PC-3 (cell line): ENCODE measurements at regions not wholly inside any gene's neighbourhood (a gene's known extent, or its start where the extent isn't known, plus 50 kb on each side); places are given as distances from the start of the nearest gene placed in this dataset.

Experiments used
- ATAC-seq: fragments of 200-7000 bp; cut with Tn5 transposase; 2 replicates; pipeline ENCODE4 v1.9.1; 2020; ENCODE audit warnings: mild to moderate bottlenecking, moderate library complexity
- BruUV-seq: library from RNA; stranded (reverse); fragments of 400-500 nt; replicated peaks from 2 replicates; lab custom pipeline; 2021; lab: Mats Ljungman, UMichigan
- CTCF ChIA-PET: fragments of 300-600 bp; sonication (Branson Sonifier 250); formaldehyde crosslinking; loops from one replicate; lab custom pipeline; 2022; ENCODE audit warnings: antibody characterized with exemption; lab: Charles Lee
- POLR2A ChIA-PET: fragments of 300-600 bp; sonication (Branson Sonifier 250); formaldehyde crosslinking; loops from one replicate; lab custom pipeline; 2022; ENCODE audit warnings: antibody characterized with exemption; ENCODE audit not compliant: unreplicated experiment; lab: Charles Lee
- DNase-seq: peaks from one replicate; pipeline ENCODE4 v3.0.0-alpha.2; 2015
- H2AFZ ChIP-seq: fragments of 300-600 bp; sonication (generic); 2 replicates; pipeline ENCODE4 v1.6.0; 2016; ENCODE audit warnings: antibody characterized with exemption, low read length
- H3F3A ChIP-seq: fragments of 300-600 bp; sonication (generic); one replicate; pipeline ENCODE4 v1.6.0; 2017; ENCODE audit warnings: antibody characterized with exemption, low read length, control low read depth, mild to moderate bottlenecking; ENCODE audit not compliant: unreplicated experiment
- H3K27ac ChIP-seq: fragments of 300-600 bp; sonication (generic); 2 replicates; pipeline ENCODE4 v1.5.1; 2016; ENCODE audit warnings: mild to moderate bottlenecking, low read length
- H3K27me3 ChIP-seq: fragments of 300-600 bp; sonication (generic); 2 replicates; pipeline ENCODE4 v1.6.1; 2016; ENCODE audit warnings: low read length, mixed read lengths
- H3K36me3 ChIP-seq: fragments of 300-600 bp; sonication (generic); 2 replicates; pipeline ENCODE4 v1.6.1; 2016; ENCODE audit warnings: low read depth, mixed run types, low read length, mixed read lengths
- H3K4me1 ChIP-seq: fragments of 300-600 bp; sonication (generic); 2 replicates; pipeline ENCODE4 v1.5.1; 2016; ENCODE audit warnings: low read length; ENCODE audit not compliant: insufficient read depth
- H3K4me2 ChIP-seq: fragments of 300-600 bp; sonication (generic); 2 replicates; pipeline ENCODE4 v1.6.0; 2016; ENCODE audit warnings: low read length
- H3K4me3 ChIP-seq: fragments of 300-600 bp; sonication (generic); 2 replicates; pipeline ENCODE4 v1.5.1; 2016; ENCODE audit warnings: mild to moderate bottlenecking, low read length, mixed read lengths
- H3K79me2 ChIP-seq: fragments of 300-600 bp; sonication (generic); 2 replicates; pipeline ENCODE4 v1.6.1; 2017; ENCODE audit warnings: low read length, mixed read lengths
- H3K9ac ChIP-seq: fragments of 300-600 bp; sonication (generic); 2 replicates; pipeline ENCODE4 v1.6.0; 2016; ENCODE audit warnings: mild to moderate bottlenecking, low read length
- H3K9me2 ChIP-seq: fragments of 300-600 bp; sonication (generic); replicated peaks from 2 replicates; pipeline ENCODE4 v1.6.1; 2016; ENCODE audit warnings: mixed run types, low read length, mixed read lengths
- H3K9me3 ChIP-seq: fragments of 300-600 bp; sonication (generic); 2 replicates; pipeline ENCODE4 v1.6.1; 2016; ENCODE audit warnings: low read length, mixed read lengths
- H4K20me1 ChIP-seq: fragments of 300-600 bp; sonication (generic); 2 replicates; pipeline ENCODE4 v1.6.1; 2016; ENCODE audit warnings: low read length, mixed read lengths
- EZH2 ChIP-seq: fragments of 300-600 bp; sonication (generic); IDR thresholded peaks from one replicate; pipeline ENCODE4 v1.6.1; 2017; ENCODE audit warnings: antibody characterized with exemption, mild to moderate bottlenecking, low read length; ENCODE audit not compliant: unreplicated experiment
- EZH2phosphoT487 ChIP-seq: fragments of 300-600 bp; sonication (generic); IDR thresholded peaks from 2 replicates; pipeline ENCODE4 v1.6.1; 2018; ENCODE audit warnings: mild to moderate bottlenecking, antibody characterized with exemption, low read length, borderline replicate concordance
- intact Hi-C: fragments of 100-400 bp; cut with micrococcal nuclease; formaldehyde crosslinking; loops from 2 replicates; pipeline ENCODE4 v1.9.0; 2023
- TF ChIP-seq, protein P1 (sequence below): fragments of 300-600 bp; sonication (generic); conservative IDR thresholded peaks from 2 replicates; pipeline ENCODE4 v1.5.1; 2017; ENCODE audit warnings: antibody characterized with exemption, low read depth, mild to moderate bottlenecking, low read length

GRCh38 chr9:26462213-26462612 lies 430.4 kb downstream of the CAAP1 start:
- CTCF ChIA-PET = no interaction called here
- H3K9me2 ChIP-seq = no peaks in the 10 kb centered on the region
- ATAC-seq = no peak

DNA sequence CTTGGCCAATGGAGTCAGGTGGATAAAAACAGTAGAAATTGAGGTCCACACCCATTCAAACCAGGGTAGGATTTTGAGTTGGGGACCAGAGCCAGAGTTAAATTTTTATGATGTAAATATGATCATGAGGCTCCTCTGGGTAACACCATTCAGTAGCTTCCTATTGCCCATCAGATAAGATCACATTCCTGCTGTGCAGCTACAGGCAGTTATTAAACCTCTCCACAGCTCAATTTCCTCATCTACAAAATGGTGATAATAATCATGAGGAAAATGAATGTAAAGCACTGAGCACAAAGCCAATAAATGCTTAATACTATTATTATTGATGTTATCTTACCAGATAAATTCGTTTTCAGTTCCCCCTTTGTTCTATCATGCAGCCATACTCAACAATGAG lies 432.0 kb downstream of the CAAP1 start:
- ChIA-PET CTCF (no interaction called here), POLR2A (no interaction called here)
- H3K9me2 ChIP-seq = no peaks in the 10 kb centered on the region
- no peaks in the 10 kb centered on the region for H3K4me1 ChIP-seq
- H3K79me2 ChIP-seq = no peaks in the 10 kb centered on the region
- TF ChIP-seq, protein P1, sequence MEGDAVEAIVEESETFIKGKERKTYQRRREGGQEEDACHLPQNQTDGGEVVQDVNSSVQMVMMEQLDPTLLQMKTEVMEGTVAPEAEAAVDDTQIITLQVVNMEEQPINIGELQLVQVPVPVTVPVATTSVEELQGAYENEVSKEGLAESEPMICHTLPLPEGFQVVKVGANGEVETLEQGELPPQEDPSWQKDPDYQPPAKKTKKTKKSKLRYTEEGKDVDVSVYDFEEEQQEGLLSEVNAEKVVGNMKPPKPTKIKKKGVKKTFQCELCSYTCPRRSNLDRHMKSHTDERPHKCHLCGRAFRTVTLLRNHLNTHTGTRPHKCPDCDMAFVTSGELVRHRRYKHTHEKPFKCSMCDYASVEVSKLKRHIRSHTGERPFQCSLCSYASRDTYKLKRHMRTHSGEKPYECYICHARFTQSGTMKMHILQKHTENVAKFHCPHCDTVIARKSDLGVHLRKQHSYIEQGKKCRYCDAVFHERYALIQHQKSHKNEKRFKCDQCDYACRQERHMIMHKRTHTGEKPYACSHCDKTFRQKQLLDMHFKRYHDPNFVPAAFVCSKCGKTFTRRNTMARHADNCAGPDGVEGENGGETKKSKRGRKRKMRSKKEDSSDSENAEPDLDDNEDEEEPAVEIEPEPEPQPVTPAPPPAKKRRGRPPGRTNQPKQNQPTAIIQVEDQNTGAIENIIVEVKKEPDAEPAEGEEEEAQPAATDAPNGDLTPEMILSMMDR = no peak
- no peak for TF ChIP-seq EZH2
- no peak for TF ChIP-seq EZH2phosphoT487
- H2AFZ ChIP-seq = no peak overlapping the region
- no TSS peak for BruUV-seq
- H3K4me3 ChIP-seq = no peak overlapping the region
- no peaks in the 10 kb centered on the region for H3K36me3 ChIP-seq
- no peaks in the 10 kb centered on the region for H3F3A ChIP-seq
- no peak overlapping the region for H3K9ac ChIP-seq
- H3K9me3 ChIP-seq = no peaks in the 10 kb centered on the region
- no peaks in the 10 kb centered on the region for H3K27me3 ChIP-seq
- no peak overlapping the region for H3K4me2 ChIP-seq
- intact Hi-C loops = no loop called here
- no peaks in the 10 kb centered on the region for H4K20me1 ChIP-seq
- no peak overlapping the region for H3K27ac ChIP-seq
- DNase-seq (no peak), ATAC-seq (no peak)

More at GRCh38 chr9:26462213-26462612, 430.4 kb downstream of the CAAP1 start:
- POLR2A ChIA-PET = no interaction called here
- Histone ChIP-seq H3K79me2 (no peaks in the 10 kb centered on the region), H3K36me3 (no peaks in the 10 kb centered on the region), H3F3A (no peaks in the 10 kb centered on the region), H4K20me1 (no peaks in the 10 kb centered on the region), H3K4me2 (no peak overlapping the region), H3K4me1 (no peaks in the 10 kb centered on the region), H3K9me3 (no peaks in the 10 kb centered on the region), H3K27me3 (no peaks in the 10 kb centered on the region), H3K9ac (no peak overlapping the region), H2AFZ (no peak overlapping the region), H3K4me3 (no peak overlapping the region), H3K27ac (no peak overlapping the region)
- TF ChIP-seq, protein P1 = no peak
- TF ChIP-seq EZH2phosphoT487 = no peak
- BruUV-seq = no TSS peak
- intact Hi-C loops = no loop called here
- DNase-seq = peak; percentile 18

DNA sequence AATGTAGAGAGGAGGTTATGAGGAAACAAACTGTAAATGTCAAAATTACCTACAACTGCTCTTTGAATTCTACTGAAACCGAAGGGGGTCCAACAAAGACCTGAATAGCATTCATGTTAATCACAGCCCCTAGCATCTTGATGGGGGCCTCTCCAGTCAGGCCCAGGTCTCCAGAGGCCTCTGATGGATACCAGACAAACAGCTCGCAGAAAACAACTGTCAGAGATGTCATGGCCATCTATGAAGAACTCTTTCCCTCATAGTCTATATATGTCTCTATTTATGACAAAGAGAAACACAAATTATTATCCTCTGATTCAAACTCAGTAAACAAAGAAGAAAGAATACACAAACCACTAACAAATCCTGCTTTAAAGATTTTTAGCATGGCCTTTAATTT lies 432.6 kb downstream of the CAAP1 start:
- no TSS peak for BruUV-seq
- ATAC-seq = no peak

More for the DNA sequence above, 432.6 kb downstream of the CAAP1 start:
- no peak overlapping the region for H3K4me3 ChIP-seq
- TF ChIP-seq, protein P1 = no peak
- TF ChIP-seq EZH2phosphoT487 = no peak
- TF ChIP-seq EZH2 = no peak
- H3K27me3 ChIP-seq = no peaks in the 10 kb centered on the region
- no peaks in the 10 kb centered on the region for H4K20me1 ChIP-seq
- no peak overlapping the region for H3K9ac ChIP-seq
- no peaks in the 10 kb centered on the region for H3F3A ChIP-seq
- intact Hi-C loops = no loop called here
- ChIA-PET POLR2A (no interaction called here), CTCF (no interaction called here)
- no peaks in the 10 kb centered on the region for H3K9me3 ChIP-seq
- no peak for DNase-seq
- no peak overlapping the region for H3K4me2 ChIP-seq
- H3K79me2 ChIP-seq = no peaks in the 10 kb centered on the region
- H3K27ac ChIP-seq = no peak overlapping the region
- no peaks in the 10 kb centered on the region for H3K36me3 ChIP-seq
- H3K4me1 ChIP-seq = no peaks in the 10 kb centered on the region
- H3K9me2 ChIP-seq = no peaks in the 10 kb centered on the region
- H2AFZ ChIP-seq = no peak overlapping the region
